ENCODE measurements at regions not wholly inside any gene's neighbourhood (a gene's known extent, or its start where the extent isn't known, plus 50 kb on each side); places are given as distances from the start of the nearest gene placed in this dataset.
A peak's percentile ranks its signal among the peaks of the same experiment; 100 is the strongest.
"Not testable (repeated sequence)": the region's sequence is repeated elsewhere in the genome, so short reads cannot be mapped to it uniquely, and the experiment has no call there.

GRCh38 chr14:61147831-61148549 is 133.1 kb downstream of the TMEM30B start:
- DNase-seq (ENCODE audit: low read depth, low spot score), result peak; percentile 98
- in situ Hi-C loops (cut with HindIII; ENCODE audit: low pct_unique_long_range_greater_than_20kb, low sequenced_read_pairs), result no loop called here

- in situ Hi-C loops (cut with HindIII; ENCODE audit: low pct_unique_long_range_greater_than_20kb, low sequenced_read_pairs), result no loop called here
- no peak for DNase-seq (ENCODE audit: low read depth, low spot score)
Observed at GRCh38 chr14:61147381-61147821, 133.7 kb downstream of the TMEM30B start.

- no peak for DNase-seq (ENCODE audit: low read depth, low spot score)
- in situ Hi-C loops (cut with HindIII; ENCODE audit: low pct_unique_long_range_greater_than_20kb, low sequenced_read_pairs), result no loop called here
Observed at GRCh38 chr14:61146899-61147298, 134.2 kb downstream of the TMEM30B start.

- in situ Hi-C loops (cut with HindIII; ENCODE audit: low pct_unique_long_range_greater_than_20kb, low sequenced_read_pairs), result no loop called here
- DNase-seq (ENCODE audit: low read depth, low spot score), result no peak
Observed at GRCh38 chr14:61145903-61146481, 135.1 kb downstream of the TMEM30B start.

GRCh38 chr14:61145034-61145902 is 135.9 kb downstream of the TMEM30B start:
- DNase-seq (ENCODE audit: low read depth, low spot score), result no peak
- in situ Hi-C loops (cut with HindIII; ENCODE audit: low pct_unique_long_range_greater_than_20kb, low sequenced_read_pairs), result no loop called here

GRCh38 chr14:61144117-61145033 is 136.8 kb downstream of the TMEM30B start:
- DNase-seq (ENCODE audit: low read depth, low spot score); in situ Hi-C loops (cut with HindIII; ENCODE audit: low pct_unique_long_range_greater_than_20kb, low sequenced_read_pairs): not testable (repeated sequence)

GRCh38 chr14:61140872-61141271 is 140.3 kb downstream of the TMEM30B start:
- in situ Hi-C loops (cut with HindIII; ENCODE audit: low pct_unique_long_range_greater_than_20kb, low sequenced_read_pairs), result no loop called here
- DNase-seq (ENCODE audit: low read depth, low spot score), result no peak

- in situ Hi-C loops (cut with HindIII; ENCODE audit: low pct_unique_long_range_greater_than_20kb, low sequenced_read_pairs), result no loop called here
- DNase-seq (ENCODE audit: low read depth, low spot score), result no peak
Observed at GRCh38 chr14:61140271-61140670, 140.9 kb downstream of the TMEM30B start.

- DNase-seq (ENCODE audit: low read depth, low spot score), result no peak
- in situ Hi-C loops (cut with HindIII; ENCODE audit: low pct_unique_long_range_greater_than_20kb, low sequenced_read_pairs), result no loop called here
Observed at GRCh38 chr14:61139006-61139599, 142.0 kb downstream of the TMEM30B start.

- in situ Hi-C loops (cut with HindIII; ENCODE audit: low pct_unique_long_range_greater_than_20kb, low sequenced_read_pairs), result no loop called here
- no peak for DNase-seq (ENCODE audit: low read depth, low spot score)
Observed at GRCh38 chr14:61132894-61133293, 148.2 kb downstream of the TMEM30B start.

GRCh38 chr14:61132336-61132735 is 148.8 kb downstream of the TMEM30B start:
- no peak for DNase-seq (ENCODE audit: low read depth, low spot score)
- in situ Hi-C loops (cut with HindIII; ENCODE audit: low pct_unique_long_range_greater_than_20kb, low sequenced_read_pairs), result no loop called here

GRCh38 chr14:61130512-61131260 is 149.6 kb downstream of the SLC38A6 start:
- DNase-seq (ENCODE audit: low read depth, low spot score), result no peak
- in situ Hi-C loops (cut with HindIII; ENCODE audit: low pct_unique_long_range_greater_than_20kb, low sequenced_read_pairs), result no loop called here

GRCh38 chr14:61129168-61129745 is 148.2 kb downstream of the SLC38A6 start:
- DNase-seq (ENCODE audit: low read depth, low spot score), result no peak
- in situ Hi-C loops (cut with HindIII; ENCODE audit: low pct_unique_long_range_greater_than_20kb, low sequenced_read_pairs), result no loop called here

GRCh38 chr14:61128382-61129167 is 147.5 kb downstream of the SLC38A6 start:
- in situ Hi-C loops (cut with HindIII; ENCODE audit: low pct_unique_long_range_greater_than_20kb, low sequenced_read_pairs), result no loop called here
- DNase-seq (ENCODE audit: low read depth, low spot score), result no peak

- in situ Hi-C loops (cut with HindIII; ENCODE audit: low pct_unique_long_range_greater_than_20kb, low sequenced_read_pairs), result no loop called here
- no peak for DNase-seq (ENCODE audit: low read depth, low spot score)
Observed at GRCh38 chr14:61126603-61127498, 145.8 kb downstream of the SLC38A6 start.
